ENCODE measurements at regions not wholly inside any gene's neighbourhood (a gene's known extent, or its start where the extent isn't known, plus 50 kb on each side); places are given as distances from the start of the nearest gene placed in this dataset.

DNA sequence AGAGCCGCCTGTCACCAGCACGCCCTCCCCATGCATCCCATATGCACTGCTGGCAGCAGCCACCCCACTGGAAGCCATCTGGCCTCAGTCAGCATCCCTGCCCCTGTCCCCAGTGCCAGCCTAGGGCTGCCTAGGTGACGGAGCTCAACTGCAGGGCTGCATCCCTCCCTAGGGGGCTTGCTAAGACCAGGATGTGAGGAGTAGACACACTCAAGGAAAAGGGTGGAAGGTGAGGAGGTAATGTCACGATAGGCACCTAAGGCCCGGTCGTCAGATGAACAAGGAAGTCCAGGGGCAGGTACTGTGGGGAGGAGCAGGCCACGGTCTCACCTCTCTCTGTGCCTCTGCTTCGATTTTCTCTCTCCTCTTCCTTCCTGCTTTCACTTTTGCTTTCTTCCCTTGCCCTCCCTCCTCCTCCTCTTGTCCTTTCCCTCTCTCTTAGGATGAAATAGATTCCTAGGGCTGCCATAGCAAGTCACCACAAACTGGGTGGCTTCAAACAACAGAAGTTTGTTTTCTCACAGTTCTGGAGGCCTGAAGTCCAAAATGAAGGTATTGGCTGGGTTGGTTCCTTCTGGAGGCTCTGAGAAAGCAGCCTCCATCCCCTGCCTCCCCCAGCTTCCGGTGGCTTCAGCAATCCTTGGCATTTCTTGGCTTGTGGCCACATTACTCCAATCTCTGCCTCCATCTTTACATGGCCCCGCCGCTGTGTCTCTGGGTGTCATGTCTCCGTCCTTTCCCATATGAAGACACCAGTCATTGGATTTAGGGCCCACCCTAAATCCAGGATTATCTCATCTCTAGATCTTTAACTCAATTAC lies 298.3 kb downstream of the SHQ1 start:
- no TSS peak for BruUV-seq (replicated peaks)
- ChIA-PET POLR2A (ENCODE audit: low non-redundant PET) (no interaction called here), CTCF (interaction anchor here (0.5 kb wide), 1 partner anchor 114 kb away, joined by 6 read pairs; no protein-coding TSS in a partner anchor)
- no peaks in the 10 kb centered on the region for H3K36me3 ChIP-seq (ENCODE audit: insufficient read depth, low read length, poor library complexity, severe bottlenecking)
- intact Hi-C loops (cut with micrococcal nuclease; ENCODE audit: unreplicated experiment), result no loop called here
- no peak overlapping the region for H3K27ac ChIP-seq (ENCODE audit: low read depth, low read length, poor library complexity, severe bottlenecking)
- no peak for TF ChIP-seq EZH2 (IDR thresholded peaks at IDR 0.05; ENCODE audit: borderline replicate concordance, low read depth, low read length, poor library complexity, severe bottlenecking)
- H3K9me3 ChIP-seq (ENCODE audit: low read depth, low read length, poor library complexity, severe bottlenecking), result no peaks in the 10 kb centered on the region
- no peak for DNase-seq (ENCODE audit: low spot score)
- H3K4me3 ChIP-seq (ENCODE audit: low read depth, low read length, poor library complexity, severe bottlenecking), result no peak overlapping the region
- H3K4me1 ChIP-seq (ENCODE audit: insufficient read depth, low read length, poor library complexity, severe bottlenecking), result no peaks in the 10 kb centered on the region
- H3K27me3 ChIP-seq (replicated peaks; ENCODE audit: insufficient read depth, low read depth, low read length, poor library complexity), result no peaks in the 10 kb centered on the region

GRCh38 chr3:72548981-72549380 lies 299.3 kb downstream of the SHQ1 start:
- H3K27ac ChIP-seq (ENCODE audit: low read depth, low read length, poor library complexity, severe bottlenecking), result no peak overlapping the region
- no peaks in the 10 kb centered on the region for H3K4me1 ChIP-seq (ENCODE audit: insufficient read depth, low read length, poor library complexity, severe bottlenecking)
- ChIA-PET CTCF (no interaction called here), POLR2A (ENCODE audit: low non-redundant PET) (no interaction called here)
- no peaks in the 10 kb centered on the region for H3K27me3 ChIP-seq (replicated peaks; ENCODE audit: insufficient read depth, low read depth, low read length, poor library complexity)
- H3K4me3 ChIP-seq (ENCODE audit: low read depth, low read length, poor library complexity, severe bottlenecking), result no peak overlapping the region
- H3K36me3 ChIP-seq (ENCODE audit: insufficient read depth, low read length, poor library complexity, severe bottlenecking), result no peaks in the 10 kb centered on the region
- intact Hi-C loops (cut with micrococcal nuclease; ENCODE audit: unreplicated experiment), result no loop called here
- DNase-seq (ENCODE audit: low spot score), result no peak
- no peaks in the 10 kb centered on the region for H3K9me3 ChIP-seq (ENCODE audit: low read depth, low read length, poor library complexity, severe bottlenecking)
- BruUV-seq (replicated peaks), result no TSS peak
- TF ChIP-seq EZH2 (IDR thresholded peaks at IDR 0.05; ENCODE audit: borderline replicate concordance, low read depth, low read length, poor library complexity, severe bottlenecking), result no peak

GRCh38 chr3:72548461-72548860 lies 299.8 kb downstream of the SHQ1 start:
- intact Hi-C loops (cut with micrococcal nuclease; ENCODE audit: unreplicated experiment), result no loop called here
- Histone ChIP-seq H3K4me3 (ENCODE audit: low read depth, low read length, poor library complexity, severe bottlenecking) (no peak overlapping the region), H3K36me3 (ENCODE audit: insufficient read depth, low read length, poor library complexity, severe bottlenecking) (no peaks in the 10 kb centered on the region), H3K9me3 (ENCODE audit: low read depth, low read length, poor library complexity, severe bottlenecking) (no peaks in the 10 kb centered on the region), H3K27ac (ENCODE audit: low read depth, low read length, poor library complexity, severe bottlenecking) (no peak overlapping the region), H3K4me1 (ENCODE audit: insufficient read depth, low read length, poor library complexity, severe bottlenecking) (no peaks in the 10 kb centered on the region), H3K27me3 (replicated peaks; ENCODE audit: insufficient read depth, low read depth, low read length, poor library complexity) (no peaks in the 10 kb centered on the region)
- no TSS peak for BruUV-seq (replicated peaks)
- POLR2A ChIA-PET (ENCODE audit: low non-redundant PET), result no interaction called here
- CTCF ChIA-PET, result no interaction called here
- DNase-seq (ENCODE audit: low spot score), result no peak
- TF ChIP-seq EZH2 (IDR thresholded peaks at IDR 0.05; ENCODE audit: borderline replicate concordance, low read depth, low read length, poor library complexity, severe bottlenecking) (no peak), CTCF (conservative IDR thresholded peaks at IDR 0.05; ENCODE audit: low read depth, low read length) (no peak)

GRCh38 chr3:72547183-72547582 lies 301.1 kb downstream of the SHQ1 start:
- H3K36me3 ChIP-seq (ENCODE audit: insufficient read depth, low read length, poor library complexity, severe bottlenecking), result no peaks in the 10 kb centered on the region
- ChIA-PET CTCF (no interaction called here), POLR2A (ENCODE audit: low non-redundant PET) (no interaction called here)
- intact Hi-C loops (cut with micrococcal nuclease; ENCODE audit: unreplicated experiment), result no loop called here
- TF ChIP-seq CTCF (conservative IDR thresholded peaks at IDR 0.05; ENCODE audit: low read depth, low read length) (no peak), EZH2 (IDR thresholded peaks at IDR 0.05; ENCODE audit: borderline replicate concordance, low read depth, low read length, poor library complexity, severe bottlenecking) (no peak)
- H3K4me1 ChIP-seq (ENCODE audit: insufficient read depth, low read length, poor library complexity, severe bottlenecking), result no peaks in the 10 kb centered on the region
- H3K27ac ChIP-seq (ENCODE audit: low read depth, low read length, poor library complexity, severe bottlenecking), result no peak overlapping the region
- no peak overlapping the region for H3K4me3 ChIP-seq (ENCODE audit: low read depth, low read length, poor library complexity, severe bottlenecking)
- no TSS peak for BruUV-seq (replicated peaks)
- H3K27me3 ChIP-seq (replicated peaks; ENCODE audit: insufficient read depth, low read depth, low read length, poor library complexity), result no peaks in the 10 kb centered on the region
- H3K9me3 ChIP-seq (ENCODE audit: low read depth, low read length, poor library complexity, severe bottlenecking), result no peaks in the 10 kb centered on the region
- no peak for DNase-seq (ENCODE audit: low spot score)
